T47D (cell line): ENCODE measurements at regions not wholly inside any gene's neighbourhood (a gene's known extent, or its start where the extent isn't known, plus 50 kb on each side); places are given as distances from the start of the nearest gene placed in this dataset.

Experiments
- DNase-seq, 2 experiments: peaks; one replicate each; pipeline versions ENCODE4 v3.0.0 to v3.0.0-alpha.2; 2011 to 2012; ENCODE audit warnings: low read depth in 1 of 2, low spot score in 1 of 2
- JUND ChIP-seq: IDR thresholded peaks from 2 replicates; pipeline ENCODE4 v1.6.1; 2012; ENCODE audit warnings: low read depth
- in situ Hi-C: cut with HindIII; loops from 2 replicates; pipeline ENCODE4 v1.10.0; 2016; ENCODE audit warnings: low sequenced_read_pairs, low pct_unique_long_range_greater_than_20kb

GRCh38 chr5:84696651-84697050, 312.0 kb upstream of the EDIL3 start:
- DNase-seq = no peak
- TF ChIP-seq JUND = no peak
- in situ Hi-C loops = no loop called here

GRCh38 chr5:84695330-84695729, 310.6 kb upstream of the EDIL3 start:
- DNase-seq = no peak
- in situ Hi-C loops = no loop called here
- no peak for TF ChIP-seq JUND

GRCh38 chr5:84693256-84693655, 308.6 kb upstream of the EDIL3 start:
- TF ChIP-seq JUND = no peak
- in situ Hi-C loops = no loop called here
- DNase-seq = no peak

GRCh38 chr5:84688566-84688965, 303.9 kb upstream of the EDIL3 start:
- in situ Hi-C loops = no loop called here
- DNase-seq = peak in 1 of 2 experiments; percentile 16
- no peak for TF ChIP-seq JUND

- in situ Hi-C loops = no loop called here
- no peak for DNase-seq
- no peak for TF ChIP-seq JUND
Observed at GRCh38 chr5:84685121-84685894, 300.6 kb upstream of the EDIL3 start.

- no peak for DNase-seq
- TF ChIP-seq JUND = no peak
- in situ Hi-C loops = no loop called here
Observed at GRCh38 chr5:84683594-84683993, 298.9 kb upstream of the EDIL3 start.

- in situ Hi-C loops = no loop called here
- DNase-seq = no peak
- no peak for TF ChIP-seq JUND
Observed at GRCh38 chr5:84682531-84682930, 297.9 kb upstream of the EDIL3 start.

- no peak for DNase-seq
- in situ Hi-C loops = no loop called here
- TF ChIP-seq JUND = no peak
Observed at GRCh38 chr5:84680908-84681307, 296.2 kb upstream of the EDIL3 start.

- in situ Hi-C loops = no loop called here
- DNase-seq = no peak
- no peak for TF ChIP-seq JUND
Observed at GRCh38 chr5:84673785-84674184, 289.1 kb upstream of the EDIL3 start.

GRCh38 chr5:84667576-84667975, 282.9 kb upstream of the EDIL3 start:
- in situ Hi-C loops = no loop called here
- TF ChIP-seq JUND = no peak
- DNase-seq = no peak

GRCh38 chr5:84650429-84650828, 265.7 kb upstream of the EDIL3 start:
- in situ Hi-C loops = no loop called here
- no peak for TF ChIP-seq JUND
- no peak for DNase-seq

GRCh38 chr5:84647581-84647980, 262.9 kb upstream of the EDIL3 start:
- TF ChIP-seq JUND = no peak
- DNase-seq = no peak
- in situ Hi-C loops = no loop called here

GRCh38 chr5:84642795-84643194, 258.1 kb upstream of the EDIL3 start:
- no peak for TF ChIP-seq JUND
- in situ Hi-C loops = no loop called here
- no peak for DNase-seq

GRCh38 chr5:84642324-84642723, 257.6 kb upstream of the EDIL3 start:
- no peak for DNase-seq
- TF ChIP-seq JUND = no peak
- in situ Hi-C loops = no loop called here
